DND-41 (cell line): ENCODE measurements at regions not wholly inside any gene's neighbourhood (a gene's known extent, or its start where the extent isn't known, plus 50 kb on each side); places are given as distances from the start of the nearest gene placed in this dataset.

Experiments used
- ATAC-seq: fragments of 200-7000 bp; cut with Tn5 transposase; 3 replicates; pipeline ENCODE4 v1.9.1; 2021; ENCODE audit warnings: low read depth; ENCODE audit not compliant: insufficient read depth
- DNase-seq: peaks from one replicate; pipeline ENCODE4 v3.0.0-alpha.2; 2020
- H2AFZ ChIP-seq: 2 replicates; pipeline ENCODE4 v1.6.0; 2012; ENCODE audit warnings: low read depth, low read length
- H3K27ac ChIP-seq: 2 replicates; pipeline ENCODE4 v1.5.1; 2012; ENCODE audit warnings: low read length, inconsistent platforms
- H3K27me3 ChIP-seq: fragments of 200-600 bp; sonication (generic); 2 replicates; pipeline ENCODE4 v1.6.0; 2012; ENCODE audit warnings: low read length, mild to moderate bottlenecking, inconsistent platforms; ENCODE audit not compliant: insufficient read depth, poor library complexity
- H3K36me3 ChIP-seq: 2 replicates; pipeline ENCODE4 v1.5.1; 2012; ENCODE audit warnings: low read length, inconsistent platforms; ENCODE audit not compliant: insufficient read depth
- H3K4me1 ChIP-seq: 2 replicates; pipeline ENCODE4 v1.5.1; 2012; ENCODE audit warnings: mild to moderate bottlenecking, low read length; ENCODE audit not compliant: insufficient read depth
- H3K4me2 ChIP-seq: 2 replicates; pipeline ENCODE4 v1.6.0; 2012; ENCODE audit warnings: mild to moderate bottlenecking, moderate library complexity, low read length, inconsistent platforms; ENCODE audit not compliant: insufficient read depth
- H3K4me3 ChIP-seq, 2 experiments: fragments of 200-600 bp in 1 of 2; shearing (Covaris generic) in 1 of 2; 2 replicates each; pipeline ENCODE4 v1.5.1; 2012 to 2016; ENCODE audit warnings: inconsistent platforms in 2 of 2, low read length in 2 of 2, mild to moderate bottlenecking in 2 of 2, low read depth in 1 of 2, moderate library complexity in 1 of 2
- H3K79me2 ChIP-seq: 2 replicates; pipeline ENCODE4 v1.6.0; 2012; ENCODE audit warnings: low read length, inconsistent platforms; ENCODE audit not compliant: insufficient read depth
- H3K9ac ChIP-seq: 2 replicates; pipeline ENCODE4 v1.6.0; 2012; ENCODE audit warnings: low read depth, mild to moderate bottlenecking, inconsistent platforms, low read length, moderate library complexity
- H3K9me3 ChIP-seq: 2 replicates; pipeline ENCODE4 v1.5.1; 2012; ENCODE audit warnings: low read length, moderate library complexity, mild to moderate bottlenecking, inconsistent platforms; ENCODE audit not compliant: insufficient read depth, severe bottlenecking
- H4K20me1 ChIP-seq: 2 replicates; pipeline ENCODE4 v1.6.0; 2012; ENCODE audit warnings: low read length; ENCODE audit not compliant: insufficient read depth
- EZH2 ChIP-seq: IDR thresholded peaks from 3 replicates; pipeline ENCODE4 v1.6.1; 2012; ENCODE audit warnings: borderline replicate concordance, low read depth, mild to moderate bottlenecking, moderate library complexity, low read length, inconsistent platforms; ENCODE audit not compliant: severe bottlenecking
- TF ChIP-seq, protein P1 (sequence below): IDR thresholded peaks from 2 replicates; pipeline ENCODE4 v1.5.1; 2012; ENCODE audit warnings: borderline replicate concordance, low read length, moderate library complexity, mild to moderate bottlenecking; ENCODE audit not compliant: poor library complexity, severe bottlenecking; ENCODE audit errors: extremely low read depth

GRCh38 chr9:95623640-95624039 lies 106.9 kb upstream of the PTCH1 start:
- Histone ChIP-seq H2AFZ (no peak overlapping the region), H3K4me1 (no peaks in the 10 kb centered on the region), H3K27me3 (no peaks in the 10 kb centered on the region), H3K4me2 (no peak overlapping the region), H3K9ac (no peak overlapping the region), H3K36me3 (no peaks in the 10 kb centered on the region), H4K20me1 (no peaks in the 10 kb centered on the region), H3K4me3 (no peak overlapping the region), H3K79me2 (no peaks in the 10 kb centered on the region), H3K9me3 (no peaks in the 10 kb centered on the region), H3K27ac (no peak overlapping the region)
- TF ChIP-seq EZH2, result no peak
- TF ChIP-seq, protein P1, sequence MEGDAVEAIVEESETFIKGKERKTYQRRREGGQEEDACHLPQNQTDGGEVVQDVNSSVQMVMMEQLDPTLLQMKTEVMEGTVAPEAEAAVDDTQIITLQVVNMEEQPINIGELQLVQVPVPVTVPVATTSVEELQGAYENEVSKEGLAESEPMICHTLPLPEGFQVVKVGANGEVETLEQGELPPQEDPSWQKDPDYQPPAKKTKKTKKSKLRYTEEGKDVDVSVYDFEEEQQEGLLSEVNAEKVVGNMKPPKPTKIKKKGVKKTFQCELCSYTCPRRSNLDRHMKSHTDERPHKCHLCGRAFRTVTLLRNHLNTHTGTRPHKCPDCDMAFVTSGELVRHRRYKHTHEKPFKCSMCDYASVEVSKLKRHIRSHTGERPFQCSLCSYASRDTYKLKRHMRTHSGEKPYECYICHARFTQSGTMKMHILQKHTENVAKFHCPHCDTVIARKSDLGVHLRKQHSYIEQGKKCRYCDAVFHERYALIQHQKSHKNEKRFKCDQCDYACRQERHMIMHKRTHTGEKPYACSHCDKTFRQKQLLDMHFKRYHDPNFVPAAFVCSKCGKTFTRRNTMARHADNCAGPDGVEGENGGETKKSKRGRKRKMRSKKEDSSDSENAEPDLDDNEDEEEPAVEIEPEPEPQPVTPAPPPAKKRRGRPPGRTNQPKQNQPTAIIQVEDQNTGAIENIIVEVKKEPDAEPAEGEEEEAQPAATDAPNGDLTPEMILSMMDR, result no peak
- no peak for DNase-seq
- no peak for ATAC-seq

DNA sequence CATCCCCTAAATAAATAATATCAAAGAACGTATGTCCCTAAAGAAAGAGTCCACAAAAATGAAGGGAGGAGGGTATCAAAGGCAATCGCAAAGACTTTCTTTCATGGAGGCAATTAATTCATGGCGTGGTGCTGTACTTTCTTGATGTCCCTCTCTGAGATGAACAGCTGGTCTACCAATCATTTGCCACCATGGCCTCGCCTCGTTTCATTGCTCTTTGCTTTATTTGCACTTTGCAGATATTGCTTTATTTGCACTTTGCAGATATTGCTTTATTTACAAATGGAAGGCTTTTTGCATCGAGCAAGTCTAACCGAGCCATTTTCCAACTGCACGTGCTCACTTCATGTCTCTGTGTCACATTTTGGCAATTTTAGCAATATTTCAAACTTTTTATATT lies 104.0 kb upstream of the PTCH1 start:
- TF ChIP-seq, protein P1, result no peak
- no peak for TF ChIP-seq EZH2

DNA sequence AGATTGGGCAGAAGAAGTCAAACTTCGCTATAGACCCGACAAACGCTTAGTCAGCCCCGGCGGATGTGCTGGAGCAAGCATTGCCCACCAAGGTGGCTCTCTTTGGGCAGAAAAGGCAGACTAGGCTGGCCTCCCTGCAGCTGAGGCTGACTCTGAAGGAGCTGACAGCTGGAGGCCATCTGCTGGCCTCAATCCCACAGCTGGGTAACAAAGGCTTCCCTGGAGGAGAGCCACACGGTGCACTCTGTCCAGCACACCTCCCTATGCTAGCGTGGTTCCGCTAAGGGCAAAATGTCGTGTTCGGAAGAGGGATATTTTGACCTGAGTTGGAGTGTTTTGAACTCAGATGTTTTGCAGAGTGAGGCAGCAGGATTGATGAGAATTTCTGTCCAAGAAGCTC lies 103.5 kb upstream of the PTCH1 start:
- Histone ChIP-seq H3K9me3 (no peaks in the 10 kb centered on the region), H3K4me1 (no peaks in the 10 kb centered on the region), H3K36me3 (no peaks in the 10 kb centered on the region), H3K9ac (no peak overlapping the region), H2AFZ (no peak overlapping the region), H3K79me2 (no peaks in the 10 kb centered on the region), H3K27ac (no peak overlapping the region), H3K4me3 (no peak overlapping the region), H3K27me3 (no peaks in the 10 kb centered on the region), H4K20me1 (no peaks in the 10 kb centered on the region), H3K4me2 (no peak overlapping the region)
- DNase-seq (no peak), ATAC-seq (no peak)
- no peak for TF ChIP-seq EZH2
- TF ChIP-seq, protein P1, result no peak

More for the DNA sequence above, 104.0 kb upstream of the PTCH1 start:
- no peaks in the 10 kb centered on the region for H3K79me2 ChIP-seq
- ATAC-seq (no peak), DNase-seq (no peak)
- H3K4me2 ChIP-seq, result no peak overlapping the region
- no peaks in the 10 kb centered on the region for H3K9me3 ChIP-seq
- H2AFZ ChIP-seq, result no peak overlapping the region
- H4K20me1 ChIP-seq, result no peaks in the 10 kb centered on the region
- H3K27me3 ChIP-seq, result no peaks in the 10 kb centered on the region
- H3K27ac ChIP-seq, result no peak overlapping the region
- no peak overlapping the region for H3K4me3 ChIP-seq
- no peak overlapping the region for H3K9ac ChIP-seq
- H3K36me3 ChIP-seq, result no peaks in the 10 kb centered on the region
- no peaks in the 10 kb centered on the region for H3K4me1 ChIP-seq

DNA sequence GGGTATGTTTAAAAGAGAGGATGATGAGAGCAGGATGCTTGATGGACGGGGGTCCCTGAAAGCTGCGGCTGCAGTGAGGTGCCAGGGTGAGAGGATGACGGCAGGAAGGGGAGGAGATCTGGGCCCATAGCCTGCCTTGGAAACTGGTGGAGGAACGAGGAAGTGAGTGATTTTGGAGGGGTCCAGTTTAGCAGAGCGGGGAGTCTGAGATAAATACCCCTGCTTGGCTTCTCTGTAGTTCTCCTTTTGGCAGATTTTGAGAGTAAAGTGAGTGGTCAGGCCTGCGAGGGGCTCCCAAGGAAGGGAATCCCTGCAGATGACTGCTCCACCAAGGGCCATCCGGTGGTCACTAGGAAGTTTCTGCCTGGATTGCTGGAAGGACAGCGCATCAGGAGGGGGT lies 98.5 kb upstream of the PTCH1 start:
- no peak overlapping the region for H3K27ac ChIP-seq
- no peaks in the 10 kb centered on the region for H3K79me2 ChIP-seq
- H2AFZ ChIP-seq, result no peak overlapping the region
- no peak for TF ChIP-seq EZH2
- TF ChIP-seq, protein P1, result no peak
- H3K9ac ChIP-seq, result no peak overlapping the region
- no peaks in the 10 kb centered on the region for H3K27me3 ChIP-seq
- no peak overlapping the region for H3K4me2 ChIP-seq
- no peaks in the 10 kb centered on the region for H3K4me1 ChIP-seq
- no peak for ATAC-seq
- no peaks in the 10 kb centered on the region for H3K36me3 ChIP-seq
- H3K9me3 ChIP-seq, result no peaks in the 10 kb centered on the region
- no peaks in the 10 kb centered on the region for H4K20me1 ChIP-seq
- H3K4me3 ChIP-seq, result no peak overlapping the region
- DNase-seq, result no peak
